Neural cell (in vitro differentiated cells): ENCODE measurements at regions not wholly inside any gene's neighbourhood (a gene's known extent, or its start where the extent isn't known, plus 50 kb on each side); places are given as distances from the start of the nearest gene placed in this dataset.

Experiments
- H2AFZ ChIP-seq: fragments of 200-600, 300-800 bp; sonication (generic), shearing (Covaris generic); 2 replicates; pipeline ENCODE4 v1.6.0; 2014; ENCODE audit warnings: low read depth, mild to moderate bottlenecking, antibody characterized with exemption, low read length, moderate library complexity
- H3F3A ChIP-seq: fragments of 200-600 bp; shearing (Covaris generic); 2 replicates; pipeline ENCODE4 v1.6.1; 2016; ENCODE audit warnings: mild to moderate bottlenecking, moderate library complexity, mixed read lengths, antibody characterized with exemption, low read length; ENCODE audit not compliant: insufficient read depth, poor library complexity, severe bottlenecking
- H3K27ac ChIP-seq: fragments of 200-600, 300-800 bp; sonication (generic), shearing (Covaris generic); 2 replicates; pipeline ENCODE4 v1.5.1; 2014; ENCODE audit warnings: mild to moderate bottlenecking, low read length, moderate library complexity
- H3K27me3 ChIP-seq: fragments of 300-800, 200-600 bp; sonication (generic), shearing (Covaris generic); 2 replicates; pipeline ENCODE4 v1.6.0; 2014; ENCODE audit warnings: mild to moderate bottlenecking, low read depth, low read length, moderate library complexity; ENCODE audit not compliant: insufficient read depth
- H3K36me3 ChIP-seq: fragments of 300-800, 200-600 bp; sonication (generic), shearing (Covaris generic); 2 replicates; pipeline ENCODE4 v1.5.1; 2014; ENCODE audit warnings: mild to moderate bottlenecking, antibody characterized with exemption, low read length, moderate library complexity; ENCODE audit not compliant: insufficient read depth
- H3K4me2 ChIP-seq: fragments of 300-800, 200-600 bp; sonication (generic), shearing (Covaris generic); 2 replicates; pipeline ENCODE4 v1.6.0; 2014; ENCODE audit warnings: mild to moderate bottlenecking, low read length
- H3K4me3 ChIP-seq: fragments of 300-800, 200-600 bp; sonication (generic), shearing (Covaris generic); 2 replicates; pipeline ENCODE4 v1.5.1; 2014; ENCODE audit warnings: mild to moderate bottlenecking, low read length, moderate library complexity
- H3K79me2 ChIP-seq: fragments of 200-600 bp; shearing (Covaris generic); replicated peaks from 2 replicates; pipeline ENCODE4 v1.6.0; 2014; ENCODE audit warnings: mild to moderate bottlenecking, low read length, moderate library complexity; ENCODE audit not compliant: insufficient read depth
- H3K9ac ChIP-seq: fragments of 300-800, 200-600 bp; sonication (generic), shearing (Covaris generic); 2 replicates; pipeline ENCODE4 v1.6.1; 2016; ENCODE audit warnings: mild to moderate bottlenecking, low read length, mixed read lengths
- H3K9me2 ChIP-seq: fragments of 200-600 bp; shearing (Covaris generic); 2 replicates; pipeline ENCODE4 v1.6.1; 2016; ENCODE audit warnings: mild to moderate bottlenecking, low read length, mixed read lengths; ENCODE audit not compliant: insufficient read depth
- H3K9me3 ChIP-seq: fragments of 200-600, 300-800 bp; sonication (generic), shearing (Covaris generic); 2 replicates; pipeline ENCODE4 v1.6.1; 2016; ENCODE audit warnings: mild to moderate bottlenecking, mixed run types, low read length, moderate library complexity, mixed read lengths
- H4K20me1 ChIP-seq: fragments of 200-600 bp; shearing (Covaris generic); 2 replicates; pipeline ENCODE4 v1.6.1; 2016; ENCODE audit warnings: mild to moderate bottlenecking, mixed run types; ENCODE audit not compliant: insufficient read depth
- EP300 ChIP-seq: fragments of 450-650 bp; conservative IDR thresholded peaks from 2 replicates; pipeline ENCODE4 v1.6.1; 2014; ENCODE audit warnings: antibody characterized with exemption, mild to moderate bottlenecking, moderate library complexity; ENCODE audit not compliant: poor library complexity, severe bottlenecking
- EZH2 ChIP-seq: fragments of 200-600, 300-800 bp; shearing (Covaris generic), sonication (generic); IDR thresholded peaks from 2 replicates; pipeline ENCODE4 v1.6.1; 2014; ENCODE audit warnings: antibody characterized with exemption, low read length, borderline replicate concordance, mild to moderate bottlenecking; ENCODE audit not compliant: insufficient read depth, poor library complexity, severe bottlenecking
- MXI1 ChIP-seq: fragments of 450-650 bp; conservative IDR thresholded peaks from 2 replicates; pipeline ENCODE4 v1.6.1; 2014; ENCODE audit warnings: antibody characterized with exemption, mild to moderate bottlenecking; ENCODE audit not compliant: poor library complexity, severe bottlenecking
- POLR2AphosphoS5 ChIP-seq: IDR thresholded peaks from 2 replicates; pipeline ENCODE4 v1.6.1; 2012
- RAD21 ChIP-seq: fragments of 450-650 bp; conservative IDR thresholded peaks from 2 replicates; pipeline ENCODE4 v1.6.1; 2014; ENCODE audit warnings: antibody characterized with exemption, mild to moderate bottlenecking, moderate library complexity
- SMC3 ChIP-seq: fragments of 450-650 bp; conservative IDR thresholded peaks from 2 replicates; pipeline ENCODE4 v1.6.1; 2014; ENCODE audit warnings: antibody characterized with exemption, mild to moderate bottlenecking, moderate library complexity; ENCODE audit not compliant: poor library complexity
- TAF1 ChIP-seq: IDR thresholded peaks from 2 replicates; pipeline ENCODE4 v1.6.1; 2012; ENCODE audit warnings: low read depth
- TF ChIP-seq, protein P1 (sequence below): IDR thresholded peaks from 2 replicates; pipeline ENCODE4 v1.6.1; 2012; ENCODE audit warnings: borderline replicate concordance
- TF ChIP-seq, protein P2 (sequence below): fragments of 450-650 bp; IDR thresholded peaks from 2 replicates; pipeline ENCODE4 v1.5.1; 2014; ENCODE audit warnings: antibody characterized with exemption, mild to moderate bottlenecking, moderate library complexity; ENCODE audit not compliant: poor library complexity, severe bottlenecking

DNA sequence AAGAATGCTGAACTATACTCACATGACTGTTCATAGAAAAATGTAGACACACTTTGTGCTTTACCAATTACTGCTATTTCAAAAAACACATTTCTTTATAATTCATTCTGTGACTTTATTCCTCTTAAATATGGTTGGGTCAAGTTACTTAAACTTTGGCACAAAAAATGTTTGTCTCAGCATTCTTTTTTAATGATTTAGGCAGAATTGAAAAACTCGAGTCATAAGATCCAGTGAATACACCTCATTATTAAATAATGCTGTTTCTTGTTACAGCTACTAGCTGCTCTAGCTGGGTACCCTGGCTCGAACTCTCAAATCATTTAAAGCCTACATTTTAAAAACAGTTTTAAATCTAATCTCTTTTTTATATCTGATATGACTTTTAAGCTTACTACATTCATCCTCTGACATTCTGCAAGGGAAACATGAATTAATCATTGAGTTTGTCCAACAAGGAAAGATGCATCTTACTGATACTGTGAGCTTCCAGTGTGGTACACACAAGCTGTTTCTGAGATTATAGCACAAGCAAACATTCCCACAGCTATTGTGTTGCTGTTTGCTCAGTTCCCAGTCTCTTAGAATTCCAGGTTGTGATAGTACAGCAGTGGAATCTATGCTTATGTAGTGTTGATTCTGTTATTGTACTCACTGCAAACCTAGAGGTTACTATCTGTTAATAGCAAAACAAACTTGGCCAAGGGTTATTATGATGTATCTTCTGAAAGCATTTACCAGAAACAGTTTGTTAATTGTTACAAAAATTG is 746.5 kb downstream of the USP25 start:
- Histone ChIP-seq H3K9me2 (no peaks in the 10 kb centered on the region), H3K4me3 (no peak overlapping the region), H3K9ac (no peak overlapping the region), H4K20me1 (no peaks in the 10 kb centered on the region), H3K27ac (no peak overlapping the region), H3K9me3 (no peaks in the 10 kb centered on the region), H3F3A (no peaks in the 10 kb centered on the region), H3K27me3 (no peaks in the 10 kb centered on the region), H3K36me3 (no peaks in the 10 kb centered on the region), H3K4me2 (no peak overlapping the region), H3K79me2 (peaks cover 2% of the 10 kb centered on the region), H2AFZ (no peak overlapping the region)
- no peak for TF ChIP-seq SMC3
- no peak for TF ChIP-seq MXI1
- no peak for TF ChIP-seq POLR2AphosphoS5
- TF ChIP-seq, protein P1, sequence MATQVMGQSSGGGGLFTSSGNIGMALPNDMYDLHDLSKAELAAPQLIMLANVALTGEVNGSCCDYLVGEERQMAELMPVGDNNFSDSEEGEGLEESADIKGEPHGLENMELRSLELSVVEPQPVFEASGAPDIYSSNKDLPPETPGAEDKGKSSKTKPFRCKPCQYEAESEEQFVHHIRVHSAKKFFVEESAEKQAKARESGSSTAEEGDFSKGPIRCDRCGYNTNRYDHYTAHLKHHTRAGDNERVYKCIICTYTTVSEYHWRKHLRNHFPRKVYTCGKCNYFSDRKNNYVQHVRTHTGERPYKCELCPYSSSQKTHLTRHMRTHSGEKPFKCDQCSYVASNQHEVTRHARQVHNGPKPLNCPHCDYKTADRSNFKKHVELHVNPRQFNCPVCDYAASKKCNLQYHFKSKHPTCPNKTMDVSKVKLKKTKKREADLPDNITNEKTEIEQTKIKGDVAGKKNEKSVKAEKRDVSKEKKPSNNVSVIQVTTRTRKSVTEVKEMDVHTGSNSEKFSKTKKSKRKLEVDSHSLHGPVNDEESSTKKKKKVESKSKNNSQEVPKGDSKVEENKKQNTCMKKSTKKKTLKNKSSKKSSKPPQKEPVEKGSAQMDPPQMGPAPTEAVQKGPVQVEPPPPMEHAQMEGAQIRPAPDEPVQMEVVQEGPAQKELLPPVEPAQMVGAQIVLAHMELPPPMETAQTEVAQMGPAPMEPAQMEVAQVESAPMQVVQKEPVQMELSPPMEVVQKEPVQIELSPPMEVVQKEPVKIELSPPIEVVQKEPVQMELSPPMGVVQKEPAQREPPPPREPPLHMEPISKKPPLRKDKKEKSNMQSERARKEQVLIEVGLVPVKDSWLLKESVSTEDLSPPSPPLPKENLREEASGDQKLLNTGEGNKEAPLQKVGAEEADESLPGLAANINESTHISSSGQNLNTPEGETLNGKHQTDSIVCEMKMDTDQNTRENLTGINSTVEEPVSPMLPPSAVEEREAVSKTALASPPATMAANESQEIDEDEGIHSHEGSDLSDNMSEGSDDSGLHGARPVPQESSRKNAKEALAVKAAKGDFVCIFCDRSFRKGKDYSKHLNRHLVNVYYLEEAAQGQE: no peak
- no peak for TF ChIP-seq RAD21
- TF ChIP-seq TAF1: no peak
- TF ChIP-seq EZH2: no peak
- no peak for TF ChIP-seq EP300
- TF ChIP-seq, protein P2, sequence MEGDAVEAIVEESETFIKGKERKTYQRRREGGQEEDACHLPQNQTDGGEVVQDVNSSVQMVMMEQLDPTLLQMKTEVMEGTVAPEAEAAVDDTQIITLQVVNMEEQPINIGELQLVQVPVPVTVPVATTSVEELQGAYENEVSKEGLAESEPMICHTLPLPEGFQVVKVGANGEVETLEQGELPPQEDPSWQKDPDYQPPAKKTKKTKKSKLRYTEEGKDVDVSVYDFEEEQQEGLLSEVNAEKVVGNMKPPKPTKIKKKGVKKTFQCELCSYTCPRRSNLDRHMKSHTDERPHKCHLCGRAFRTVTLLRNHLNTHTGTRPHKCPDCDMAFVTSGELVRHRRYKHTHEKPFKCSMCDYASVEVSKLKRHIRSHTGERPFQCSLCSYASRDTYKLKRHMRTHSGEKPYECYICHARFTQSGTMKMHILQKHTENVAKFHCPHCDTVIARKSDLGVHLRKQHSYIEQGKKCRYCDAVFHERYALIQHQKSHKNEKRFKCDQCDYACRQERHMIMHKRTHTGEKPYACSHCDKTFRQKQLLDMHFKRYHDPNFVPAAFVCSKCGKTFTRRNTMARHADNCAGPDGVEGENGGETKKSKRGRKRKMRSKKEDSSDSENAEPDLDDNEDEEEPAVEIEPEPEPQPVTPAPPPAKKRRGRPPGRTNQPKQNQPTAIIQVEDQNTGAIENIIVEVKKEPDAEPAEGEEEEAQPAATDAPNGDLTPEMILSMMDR: no peak

DNA sequence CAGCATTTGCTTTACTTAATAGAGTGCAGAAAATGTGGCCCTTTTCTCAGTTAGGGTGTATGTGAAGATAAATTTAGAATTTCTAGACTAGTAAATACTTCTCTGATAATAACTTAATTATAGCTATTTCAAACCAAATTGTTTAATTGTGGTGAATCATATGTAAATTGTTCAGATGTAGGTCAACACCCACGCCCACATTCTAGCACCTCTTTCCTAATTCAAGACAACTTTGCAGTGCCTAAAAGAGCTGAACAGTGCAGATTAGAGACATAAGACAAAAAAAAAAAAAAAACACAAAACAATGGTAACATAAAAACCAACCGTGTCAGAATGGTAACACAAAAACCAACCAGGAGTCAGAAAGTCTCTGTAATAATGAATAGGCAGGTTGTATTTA is 758.3 kb downstream of the USP25 start:
- Histone ChIP-seq H2AFZ (no peak overlapping the region), H3K9me3 (no peaks in the 10 kb centered on the region), H4K20me1 (no peaks in the 10 kb centered on the region), H3K9me2 (no peaks in the 10 kb centered on the region), H3K79me2 (no peaks in the 10 kb centered on the region), H3K36me3 (no peaks in the 10 kb centered on the region), H3K9ac (no peak overlapping the region), H3K27ac (no peak overlapping the region), H3K4me3 (no peak overlapping the region), H3F3A (no peaks in the 10 kb centered on the region), H3K4me2 (no peak overlapping the region), H3K27me3 (no peaks in the 10 kb centered on the region)
- TF ChIP-seq SMC3 (no peak), POLR2AphosphoS5 (no peak), TAF1 (no peak)
- TF ChIP-seq, protein P1: no peak
